Astrocyte of the cerebellum (primary cell): ENCODE measurements at regions not wholly inside any gene's neighbourhood (a gene's known extent, or its start where the extent isn't known, plus 50 kb on each side); places are given as distances from the start of the nearest gene placed in this dataset.

Experiments
- DNase-seq: peaks from one replicate; pipeline ENCODE4 v3.0.0-alpha.2; 2011; ENCODE audit warnings: low read depth
- H3K4me3 ChIP-seq: 2 replicates; pipeline ENCODE4 v1.5.1; 2011; ENCODE audit warnings: mild to moderate bottlenecking, low read depth, low read length, moderate library complexity
- in situ Hi-C: cut with HindIII; loops from 2 replicates; pipeline ENCODE4 v1.10.0; 2017; ENCODE audit warnings: low sequenced_read_pairs
- TF ChIP-seq, protein P1 (sequence below): IDR thresholded peaks from 2 replicates; pipeline ENCODE4 v1.5.1; 2012; ENCODE audit warnings: low read length, low read depth, moderate library complexity, mild to moderate bottlenecking; ENCODE audit errors: missing control alignments

DNA sequence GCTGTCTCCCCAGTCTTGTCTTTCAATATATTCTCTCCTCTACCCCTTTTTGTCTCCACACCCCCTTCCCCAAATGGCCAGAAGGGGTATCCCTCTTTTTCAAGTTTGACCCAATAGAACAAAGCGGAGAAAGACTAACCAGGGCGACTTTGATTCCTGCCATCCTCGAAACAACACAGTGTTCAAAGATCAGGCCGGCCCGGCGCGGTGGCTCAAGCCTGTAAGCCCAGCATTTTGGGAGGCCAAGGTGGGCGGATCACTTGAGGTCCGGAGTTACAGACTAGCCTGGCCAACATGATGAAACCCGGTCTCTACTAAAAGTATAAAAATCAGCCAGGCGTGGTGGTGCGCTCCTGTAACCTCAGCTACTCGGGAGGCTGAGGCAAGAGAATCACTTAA lies 77.0 kb upstream of the IFNAR2 start:
- H3K4me3 ChIP-seq = no peak overlapping the region
- DNase-seq = no peak
- in situ Hi-C loops = no loop called here
- TF ChIP-seq, protein P1, sequence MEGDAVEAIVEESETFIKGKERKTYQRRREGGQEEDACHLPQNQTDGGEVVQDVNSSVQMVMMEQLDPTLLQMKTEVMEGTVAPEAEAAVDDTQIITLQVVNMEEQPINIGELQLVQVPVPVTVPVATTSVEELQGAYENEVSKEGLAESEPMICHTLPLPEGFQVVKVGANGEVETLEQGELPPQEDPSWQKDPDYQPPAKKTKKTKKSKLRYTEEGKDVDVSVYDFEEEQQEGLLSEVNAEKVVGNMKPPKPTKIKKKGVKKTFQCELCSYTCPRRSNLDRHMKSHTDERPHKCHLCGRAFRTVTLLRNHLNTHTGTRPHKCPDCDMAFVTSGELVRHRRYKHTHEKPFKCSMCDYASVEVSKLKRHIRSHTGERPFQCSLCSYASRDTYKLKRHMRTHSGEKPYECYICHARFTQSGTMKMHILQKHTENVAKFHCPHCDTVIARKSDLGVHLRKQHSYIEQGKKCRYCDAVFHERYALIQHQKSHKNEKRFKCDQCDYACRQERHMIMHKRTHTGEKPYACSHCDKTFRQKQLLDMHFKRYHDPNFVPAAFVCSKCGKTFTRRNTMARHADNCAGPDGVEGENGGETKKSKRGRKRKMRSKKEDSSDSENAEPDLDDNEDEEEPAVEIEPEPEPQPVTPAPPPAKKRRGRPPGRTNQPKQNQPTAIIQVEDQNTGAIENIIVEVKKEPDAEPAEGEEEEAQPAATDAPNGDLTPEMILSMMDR = no peak

DNA sequence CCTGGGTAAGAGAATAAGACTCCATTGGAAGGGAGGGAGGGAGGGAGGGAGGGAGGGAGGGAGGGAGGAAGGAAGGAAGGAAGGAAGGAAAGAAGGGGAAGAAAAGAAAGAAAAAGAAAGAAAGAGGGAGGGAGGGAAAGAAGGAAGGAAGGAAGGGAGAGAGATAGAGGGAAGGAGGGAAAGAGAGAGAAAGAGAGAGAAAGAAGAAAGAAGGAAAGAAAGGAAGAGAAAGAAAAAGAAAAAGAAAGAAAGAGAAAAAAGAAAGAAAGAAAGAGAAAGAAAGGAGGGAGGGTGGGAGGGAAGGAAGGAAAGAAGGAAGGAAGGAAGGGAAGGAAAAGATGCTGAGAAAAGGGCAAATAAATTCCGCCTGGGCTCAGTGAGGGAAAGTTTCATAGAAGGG lies 74.7 kb upstream of the IFNAR2 start:
- in situ Hi-C loops = no loop called here
- TF ChIP-seq, protein P1 = no peak
- DNase-seq = no peak
- no peak overlapping the region for H3K4me3 ChIP-seq

DNA sequence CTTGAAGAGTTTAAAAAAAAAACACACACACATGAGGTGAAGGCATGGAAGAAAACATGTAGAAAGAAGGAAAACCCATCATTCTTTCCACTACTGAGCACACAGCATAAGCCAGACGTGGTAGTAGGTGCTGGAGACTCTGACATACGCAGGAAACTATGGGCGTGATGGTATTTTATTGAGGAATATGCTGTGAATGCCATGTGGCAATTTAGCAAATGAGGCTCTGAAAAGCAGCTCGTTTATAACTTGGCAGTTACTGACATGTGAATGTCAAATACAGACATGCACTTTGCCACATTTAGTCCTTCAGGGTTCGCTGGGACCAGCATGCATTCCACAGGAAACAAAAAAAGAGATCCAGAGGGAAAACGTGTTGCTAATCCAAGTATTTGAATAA lies 74.3 kb upstream of the IFNAR2 start:
- no peak for DNase-seq
- in situ Hi-C loops = no loop called here
- TF ChIP-seq, protein P1 = no peak
- no peak overlapping the region for H3K4me3 ChIP-seq

DNA sequence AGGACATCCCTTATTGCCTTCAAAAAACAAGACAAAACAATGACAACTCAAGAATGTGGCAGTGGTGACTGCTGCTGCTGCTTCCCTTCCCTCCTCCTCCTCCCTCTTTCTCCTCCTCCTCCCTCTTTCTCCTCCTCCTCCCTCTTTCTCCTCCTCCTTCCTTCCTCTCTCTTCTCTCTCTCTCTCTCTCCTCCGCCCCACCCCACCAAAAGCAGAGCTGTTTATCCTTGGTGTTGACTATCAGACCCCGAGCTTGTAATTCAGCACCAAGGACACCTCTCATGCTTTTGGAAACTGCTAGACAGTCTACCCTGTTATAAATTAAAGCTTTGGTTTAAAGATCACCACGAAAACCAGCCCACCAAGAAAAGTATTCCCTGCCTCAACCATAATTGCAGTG lies 72.4 kb upstream of the IFNAR2 start:
- in situ Hi-C loops = no loop called here
- no peak for DNase-seq
- TF ChIP-seq, protein P1 = no peak
- H3K4me3 ChIP-seq = no peak overlapping the region

DNA sequence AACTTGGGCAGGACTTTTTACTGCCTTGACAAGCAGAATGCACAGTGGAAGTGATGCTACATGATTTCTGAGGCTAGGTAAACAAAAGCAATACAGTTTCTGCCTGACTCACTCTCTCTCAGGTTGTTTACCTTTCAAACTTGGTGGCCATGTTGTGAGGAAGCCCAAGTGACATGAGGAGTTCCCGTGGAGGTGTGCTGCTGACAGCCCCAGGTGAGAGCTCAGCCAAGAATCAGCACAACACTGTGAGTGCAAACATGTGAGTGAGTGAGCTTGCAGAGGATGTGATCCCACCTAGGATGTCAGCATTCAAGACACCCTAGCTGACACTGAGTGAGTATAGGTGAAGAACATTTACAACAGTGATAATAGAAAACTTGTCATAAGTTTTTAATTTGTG lies 71.1 kb upstream of the IFNAR2 start:
- TF ChIP-seq, protein P1 = no peak
- in situ Hi-C loops = no loop called here

DNA sequence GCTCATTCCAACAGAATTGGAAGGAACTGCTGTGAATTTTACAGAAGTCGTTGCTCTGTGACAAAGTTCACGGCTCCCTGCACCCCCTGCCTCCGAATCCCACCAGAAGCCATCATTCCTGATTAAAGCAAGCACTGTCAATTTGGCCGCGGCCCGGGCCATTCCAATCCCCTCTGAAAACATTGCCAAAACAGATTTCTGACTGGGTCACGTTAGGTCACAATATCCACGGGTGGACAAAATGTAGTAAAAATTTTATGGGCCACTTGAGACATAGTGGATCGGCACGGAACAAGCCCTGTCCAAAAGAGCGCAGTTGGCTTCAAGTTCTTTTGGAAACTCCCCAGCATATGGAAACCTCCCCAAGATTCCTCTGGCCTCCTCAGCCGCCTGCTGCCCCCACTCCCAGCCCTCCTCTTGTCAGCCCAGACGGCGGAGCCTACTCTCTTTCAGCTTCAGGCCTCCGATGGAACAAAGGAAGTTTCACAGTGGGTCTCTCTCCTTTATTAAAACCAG lies 67.2 kb upstream of the IFNAR2 start:
- in situ Hi-C loops = no loop called here
- no peak for DNase-seq
- no peak overlapping the region for H3K4me3 ChIP-seq
- TF ChIP-seq, protein P1 = no peak

More for the DNA sequence above, 71.1 kb upstream of the IFNAR2 start:
- no peak for DNase-seq
- H3K4me3 ChIP-seq = no peak overlapping the region

DNA sequence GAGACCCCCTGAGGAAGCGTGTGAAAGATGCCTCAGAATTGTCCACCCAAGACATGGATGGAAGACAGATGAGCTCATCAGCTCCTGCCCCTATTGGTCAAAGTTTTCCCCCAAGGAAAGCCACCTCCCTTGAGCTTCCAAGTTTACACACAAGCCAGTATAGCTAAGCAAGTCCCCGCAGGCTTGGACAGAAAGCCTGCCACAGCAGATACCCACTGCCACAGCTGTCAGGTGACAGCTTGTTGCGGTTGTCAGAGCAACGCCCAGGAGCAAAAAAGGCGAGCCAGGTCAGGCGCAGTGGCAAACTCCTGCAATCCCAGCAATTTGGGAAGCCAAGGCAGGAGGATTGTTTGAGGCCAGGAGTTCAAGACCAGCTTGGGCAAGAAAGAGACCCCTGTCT lies 60.9 kb upstream of the IFNAR2 start:
- no peak for DNase-seq
- TF ChIP-seq, protein P1 = no peak
- in situ Hi-C loops = no loop called here
- no peak overlapping the region for H3K4me3 ChIP-seq
